WTC11 (cell line): ENCODE measurements at regions not wholly inside any gene's neighbourhood (a gene's known extent, or its start where the extent isn't known, plus 50 kb on each side); places are given as distances from the start of the nearest gene placed in this dataset.

Experiments
- CTCF ChIP-seq: fragments of 200-600 bp; IDR thresholded peaks from 2 replicates; pipeline ENCODE4 v1.8.0; 2022; ENCODE audit warnings: antibody characterized with exemption
- FOXK1 ChIP-seq: sonication (generic); formaldehyde crosslinking; IDR thresholded peaks from 2 replicates; pipeline ENCODE4 v1.8.0; 2022; ENCODE audit warnings: mild to moderate bottlenecking, moderate library complexity, missing genetic modification reagents

GRCh38 chr2:10982931-10983701, 71.4 kb downstream of the KCNF1 start:
- no peak for TF ChIP-seq CTCF
- TF ChIP-seq FOXK1 (CRISPR knock-in tag): no peak
